ENCODE measurements at regions not wholly inside any gene's neighbourhood (a gene's known extent, or its start where the extent isn't known, plus 50 kb on each side); places are given as distances from the start of the nearest gene placed in this dataset.
A peak's percentile ranks its signal among the peaks of the same experiment; 100 is the strongest.

DNA sequence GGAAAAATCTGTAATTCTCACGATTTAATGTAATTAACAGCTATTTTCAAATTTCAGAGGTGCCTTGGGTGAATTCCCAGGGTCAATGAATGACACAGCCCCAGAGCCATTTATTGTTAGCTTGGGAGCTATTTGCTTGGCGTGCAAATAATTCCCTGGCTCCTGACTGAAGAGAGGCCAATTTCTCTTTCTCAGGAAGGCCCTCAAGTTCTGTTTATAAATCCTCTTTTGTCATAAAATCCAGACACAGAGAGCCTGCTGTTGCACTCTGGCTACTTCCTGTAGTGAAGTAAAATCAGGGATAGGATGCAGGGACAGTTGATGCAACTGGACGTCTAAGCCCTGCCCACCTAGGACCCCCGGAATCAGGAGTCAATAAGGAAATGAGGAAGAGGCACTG, 154.3 kb downstream of the TMX1 start:
- TF ChIP-seq CTCF (conservative IDR thresholded peaks at IDR 0.05; ENCODE audit: control insufficient read depth, insufficient read depth, low read depth, low read length), result no peak
- no peak overlapping the region for H3K4me3 ChIP-seq (ENCODE audit: control insufficient read depth, low read depth, low read length)
- DNase-seq (ENCODE audit: low read depth), result peak; percentile 26

- DNase-seq (ENCODE audit: low read depth), result no peak
- H3K4me3 ChIP-seq (ENCODE audit: control insufficient read depth, low read depth, low read length), result no peak overlapping the region
- TF ChIP-seq CTCF (conservative IDR thresholded peaks at IDR 0.05; ENCODE audit: control insufficient read depth, insufficient read depth, low read depth, low read length), result no peak
Observed at GRCh38 chr14:51394804-51395203, 154.8 kb downstream of the TMX1 start.

DNA sequence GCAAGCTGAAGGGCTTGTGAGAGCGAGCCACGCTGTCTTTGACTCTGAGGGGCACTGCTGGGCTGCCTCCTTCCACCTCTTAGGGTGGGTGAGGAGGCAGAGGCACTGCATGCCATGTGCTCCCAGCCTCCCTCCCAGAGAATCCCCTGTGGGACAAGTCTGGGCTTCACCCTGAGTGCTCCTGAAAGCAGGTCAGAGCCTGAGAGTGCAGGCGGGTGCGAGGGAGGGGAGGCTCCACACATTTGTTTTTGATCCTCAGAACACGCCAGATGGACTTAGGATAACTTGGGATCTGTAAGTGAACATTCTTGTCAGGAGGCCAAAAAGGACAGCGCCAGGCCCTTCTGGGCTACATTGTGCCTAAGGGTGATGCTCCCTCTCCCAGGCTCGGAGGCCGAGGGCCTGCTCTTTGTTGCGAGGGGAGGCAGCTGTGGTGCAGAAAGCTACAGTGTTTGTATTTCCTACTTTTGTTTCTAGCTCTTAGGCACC, 155.4 kb downstream of the TMX1 start:
- peak; percentile 98 for DNase-seq (ENCODE audit: low read depth)
- TF ChIP-seq CTCF (conservative IDR thresholded peaks at IDR 0.05; ENCODE audit: control insufficient read depth, insufficient read depth, low read depth, low read length), result peak; percentile 23
- H3K4me3 ChIP-seq (ENCODE audit: control insufficient read depth, low read depth, low read length), result no peak overlapping the region

DNA sequence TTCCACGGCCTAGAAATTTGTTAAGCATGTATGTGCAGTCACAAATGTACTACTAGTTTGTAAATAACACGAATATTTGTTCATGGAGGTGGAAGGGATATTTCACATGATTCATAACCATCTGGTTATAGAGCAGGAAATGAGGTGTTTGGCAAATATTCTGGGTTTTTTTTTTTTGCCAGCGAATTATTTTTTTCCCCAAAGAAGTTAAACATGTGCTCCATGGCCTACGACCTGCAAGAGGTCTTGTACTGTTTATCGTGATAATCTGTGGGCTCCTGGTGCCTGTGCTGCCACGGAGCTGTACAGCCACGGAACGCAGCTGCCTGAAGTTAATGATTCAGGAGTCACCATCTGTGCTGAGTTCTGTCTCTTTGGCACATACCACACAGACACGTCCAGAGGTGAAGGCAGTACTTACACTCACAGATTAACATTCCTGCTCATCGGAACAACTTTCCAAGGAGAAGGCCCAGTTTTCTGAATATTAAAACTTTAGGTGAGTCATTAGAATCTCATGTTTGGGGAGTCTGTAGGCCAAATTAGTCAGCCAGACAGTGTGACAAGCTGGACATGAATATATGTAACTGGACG, 156.3 kb downstream of the TMX1 start:
- H3K4me3 ChIP-seq (ENCODE audit: control insufficient read depth, low read depth, low read length), result no peak overlapping the region
- no peak for TF ChIP-seq CTCF (conservative IDR thresholded peaks at IDR 0.05; ENCODE audit: control insufficient read depth, insufficient read depth, low read depth, low read length)
- DNase-seq (ENCODE audit: low read depth), result peak; percentile 98

DNA sequence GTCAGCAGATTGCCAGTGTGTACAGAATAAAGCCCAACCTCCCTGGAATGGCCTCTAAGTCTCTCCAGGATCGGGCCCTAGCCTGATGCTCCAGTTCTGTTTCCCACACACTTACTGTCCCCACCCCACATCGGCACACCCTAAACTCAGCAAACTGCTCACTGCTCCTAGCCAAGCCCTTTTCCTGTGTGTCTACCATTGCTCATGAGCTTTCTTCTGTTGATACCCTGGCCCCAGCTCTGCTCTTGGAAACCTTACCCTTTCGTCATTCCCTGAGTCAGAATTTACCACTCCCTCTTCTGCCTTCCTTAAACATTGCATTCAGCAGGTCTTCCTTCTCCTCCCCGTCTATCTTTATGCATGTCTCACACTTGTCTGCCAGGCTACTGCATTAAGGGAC, 158.9 kb downstream of the TMX1 start:
- peak; percentile 98 for DNase-seq (ENCODE audit: low read depth)
- no peak overlapping the region for H3K4me3 ChIP-seq (ENCODE audit: control insufficient read depth, low read depth, low read length)
- TF ChIP-seq CTCF (conservative IDR thresholded peaks at IDR 0.05; ENCODE audit: control insufficient read depth, insufficient read depth, low read depth, low read length), result peak; percentile 23

GRCh38 chr14:51400139-51400538, 160.1 kb downstream of the TMX1 start:
- no peak for TF ChIP-seq CTCF (conservative IDR thresholded peaks at IDR 0.05; ENCODE audit: control insufficient read depth, insufficient read depth, low read depth, low read length)
- DNase-seq (ENCODE audit: low read depth), result peak; percentile 47
- H3K4me3 ChIP-seq (ENCODE audit: control insufficient read depth, low read depth, low read length), result no peak overlapping the region

DNA sequence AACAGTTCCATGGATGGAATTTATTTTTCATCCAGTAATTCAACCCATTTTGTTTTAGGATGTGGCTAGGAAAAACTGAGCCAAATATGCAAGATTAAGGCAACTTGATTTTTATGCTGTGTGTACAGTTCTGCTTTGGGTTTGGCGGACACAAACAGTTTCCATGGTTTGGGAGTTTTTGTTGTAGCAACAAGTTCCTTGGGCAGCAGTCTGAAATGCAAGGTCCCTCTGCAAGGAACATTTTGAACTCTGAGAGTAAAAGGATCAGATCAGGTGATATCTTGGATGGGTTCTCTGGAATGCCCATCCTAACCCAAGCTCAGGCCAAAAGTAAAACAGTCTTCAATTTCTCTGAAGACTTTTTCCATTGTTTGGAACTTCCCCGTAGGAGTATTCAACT, 161.2 kb downstream of the TMX1 start:
- peak; percentile 28 for DNase-seq (ENCODE audit: low read depth)
- H3K4me3 ChIP-seq (ENCODE audit: control insufficient read depth, low read depth, low read length), result no peak overlapping the region
- no peak for TF ChIP-seq CTCF (conservative IDR thresholded peaks at IDR 0.05; ENCODE audit: control insufficient read depth, insufficient read depth, low read depth, low read length)
